ENCODE measurements at regions not wholly inside any gene's neighbourhood (a gene's known extent, or its start where the extent isn't known, plus 50 kb on each side); places are given as distances from the start of the nearest gene placed in this dataset.

GRCh38 chr1:82525378-82525777 lies 724.6 kb downstream of the ADGRL2 start:
- no peak for DNase-seq

- DNase-seq: no peak
These were observed 719.9 kb downstream of the ADGRL2 start for GRCh38 chr1:82520611-82521010.

DNA sequence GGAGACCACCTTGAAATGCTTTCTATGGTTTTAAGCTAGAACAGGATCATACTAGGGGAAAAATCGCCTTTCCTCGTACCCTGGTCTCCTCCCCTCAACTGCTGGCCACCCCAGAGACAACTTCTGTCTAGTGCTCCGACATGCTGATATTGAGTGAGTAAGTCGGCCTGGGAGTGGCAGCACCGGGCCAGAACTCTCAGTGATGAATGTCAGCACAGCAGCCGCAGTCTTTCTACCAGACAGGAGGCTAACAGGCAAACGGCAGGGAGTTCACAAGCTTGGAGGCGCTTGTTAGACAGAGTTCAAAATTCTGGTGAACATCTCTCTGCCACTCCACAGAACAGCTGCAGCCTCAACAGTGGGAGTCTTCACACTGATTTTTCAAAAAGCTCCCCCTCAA lies 716.9 kb downstream of the ADGRL2 start:
- DNase-seq: no peak

GRCh38 chr1:82515650-82516049 lies 714.9 kb downstream of the ADGRL2 start:
- no peak for DNase-seq

GRCh38 chr1:82511441-82511840 lies 710.7 kb downstream of the ADGRL2 start:
- no peak for DNase-seq

- DNase-seq: no peak
These were observed 709.7 kb downstream of the ADGRL2 start for GRCh38 chr1:82510431-82510830.

GRCh38 chr1:82507011-82507410 lies 706.3 kb downstream of the ADGRL2 start:
- no peak for DNase-seq

- DNase-seq: no peak
These were observed 703.1 kb downstream of the ADGRL2 start for GRCh38 chr1:82503822-82504221.

DNA sequence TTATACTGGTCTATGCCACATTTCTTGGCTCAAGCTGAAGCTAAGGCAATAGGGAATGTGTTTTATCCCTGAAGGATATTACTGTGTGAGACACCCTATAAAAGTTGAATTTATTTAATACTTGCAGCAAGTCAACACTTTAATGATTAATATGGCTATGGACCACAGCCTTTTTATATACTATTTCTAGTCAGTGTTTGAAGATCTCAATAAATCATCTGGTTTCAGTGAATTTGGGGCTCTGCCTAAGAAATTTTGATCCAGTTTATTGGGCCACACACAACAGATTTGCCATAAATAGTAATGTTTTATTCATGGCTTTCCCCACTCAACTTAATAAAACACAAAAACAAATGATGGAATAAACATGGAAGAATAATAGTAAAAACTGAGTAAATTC lies 698.3 kb downstream of the ADGRL2 start:
- DNase-seq: no peak

DNA sequence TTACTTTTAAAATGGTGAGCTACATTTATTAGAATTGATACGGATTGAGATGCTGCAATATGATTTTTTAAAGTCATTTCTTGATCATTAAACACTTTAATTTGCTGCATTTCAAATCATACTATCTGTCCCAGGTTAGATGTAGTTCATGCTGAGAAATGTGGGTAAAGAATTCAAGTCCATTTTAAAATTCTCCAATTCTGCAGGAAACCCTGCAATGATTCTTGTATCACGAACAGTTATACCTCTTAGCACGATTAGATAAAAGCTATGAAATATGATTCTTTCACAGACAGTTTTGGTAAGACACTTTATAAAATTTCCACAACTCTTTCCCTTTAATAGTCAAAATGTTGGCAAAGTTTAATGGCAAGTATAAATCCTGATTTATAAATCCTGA lies 693.4 kb downstream of the ADGRL2 start:
- no peak for DNase-seq

- DNase-seq: no peak
These were observed 691.4 kb downstream of the ADGRL2 start for GRCh38 chr1:82492159-82492558.

DNA sequence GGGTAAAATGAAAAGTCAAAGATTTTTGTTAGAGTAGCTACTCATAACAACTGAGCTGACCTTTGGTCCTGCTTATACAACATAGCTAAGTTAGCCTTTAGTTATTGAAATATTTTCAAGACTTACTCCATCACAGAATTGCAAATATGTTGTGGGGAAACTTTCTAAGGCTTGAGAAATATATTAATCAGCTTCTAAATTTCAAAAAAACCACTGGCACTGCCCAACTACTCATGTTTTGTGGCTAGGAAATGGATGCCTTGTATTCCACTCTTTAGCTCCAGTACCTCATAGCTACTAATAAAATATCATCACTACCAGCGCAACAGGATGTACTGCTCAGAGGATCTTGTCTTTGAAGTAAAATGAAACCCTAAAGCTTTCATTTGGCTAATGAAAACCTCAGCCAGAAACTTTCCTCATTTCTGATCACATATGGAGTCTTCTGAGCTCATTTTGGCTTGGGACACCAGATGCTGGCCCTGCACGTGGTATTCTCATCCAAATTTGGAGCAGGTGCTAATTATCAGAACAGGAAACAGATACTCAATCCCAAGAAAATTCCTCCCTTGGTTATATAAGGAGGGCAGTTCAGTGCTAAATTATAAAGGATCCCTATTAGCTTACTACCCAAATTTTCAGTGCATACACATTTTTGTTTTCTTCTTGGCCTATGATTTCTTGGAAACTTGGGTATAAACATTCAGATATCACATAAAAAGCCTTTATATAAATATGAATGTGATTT lies 690.7 kb downstream of the ADGRL2 start:
- no peak for DNase-seq

GRCh38 chr1:82487778-82488177 lies 687.0 kb downstream of the ADGRL2 start:
- DNase-seq: no peak

GRCh38 chr1:82486969-82487368 lies 686.2 kb downstream of the ADGRL2 start:
- DNase-seq: no peak

GRCh38 chr1:82486468-82486867 lies 685.7 kb downstream of the ADGRL2 start:
- DNase-seq: no peak

GRCh38 chr1:82485591-82486369 lies 685.0 kb downstream of the ADGRL2 start:
- DNase-seq: no peak

- no peak for DNase-seq
These were observed 682.4 kb downstream of the ADGRL2 start for GRCh38 chr1:82483146-82483545.

GRCh38 chr1:82478916-82479315 lies 678.2 kb downstream of the ADGRL2 start:
- DNase-seq: no peak

DNA sequence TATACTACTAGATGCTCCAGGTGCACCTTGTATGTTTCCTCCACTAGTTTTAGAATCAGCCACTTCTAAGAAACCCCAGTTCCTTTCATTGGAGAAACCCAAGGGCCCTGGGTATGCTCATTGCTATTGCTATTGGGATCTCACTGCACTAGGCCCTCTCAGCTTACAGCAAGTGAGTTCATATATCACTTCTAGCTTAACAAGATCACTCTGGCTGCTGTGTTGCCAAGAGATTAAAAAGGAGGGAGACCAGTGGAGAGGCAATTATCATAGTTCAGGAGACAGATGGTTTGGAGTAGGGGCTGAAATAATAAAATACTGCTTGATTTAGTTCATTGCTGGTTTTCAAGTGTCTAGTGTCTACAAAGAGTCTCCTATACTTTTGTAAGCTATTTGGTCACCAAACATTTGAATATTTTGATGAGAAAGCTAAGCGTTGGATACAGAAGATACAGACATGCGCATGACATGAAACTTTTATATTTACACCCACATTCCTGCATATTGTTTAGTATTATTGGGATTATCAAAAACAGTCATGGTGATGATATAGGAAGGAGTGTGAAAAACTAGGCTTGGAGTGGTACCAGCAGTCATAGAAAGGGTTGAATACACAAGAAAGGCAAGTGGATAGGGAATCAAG lies 671.9 kb downstream of the ADGRL2 start:
- DNase-seq: no peak

DNA sequence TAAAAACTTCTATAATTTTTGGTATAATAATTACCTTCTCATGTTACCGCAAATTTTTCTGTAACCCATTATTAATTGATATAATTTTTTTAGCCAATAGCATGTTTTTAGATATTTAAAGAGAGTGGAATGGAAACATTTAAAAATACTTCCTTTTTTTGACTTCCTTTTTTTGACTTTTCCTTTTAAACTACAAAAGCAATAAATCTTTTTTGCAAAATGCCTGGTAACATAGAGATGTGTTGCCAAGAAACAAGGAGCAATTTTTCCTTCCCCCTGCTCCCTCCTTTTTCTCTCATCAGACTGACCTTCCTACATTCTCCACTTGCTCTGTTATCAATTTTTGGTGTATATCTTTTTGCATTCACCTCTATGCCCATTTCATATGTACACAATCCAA lies 666.2 kb downstream of the ADGRL2 start:
- no peak for DNase-seq

GRCh38 chr1:82466416-82466815 lies 665.7 kb downstream of the ADGRL2 start:
- DNase-seq: no peak

GRCh38 chr1:82465024-82465423 lies 664.3 kb downstream of the ADGRL2 start:
- no peak for DNase-seq

GRCh38 chr1:82464362-82465001 lies 663.7 kb downstream of the ADGRL2 start:
- DNase-seq: no peak
